ENCODE measurements at regions not wholly inside any gene's neighbourhood (a gene's known extent, or its start where the extent isn't known, plus 50 kb on each side); places are given as distances from the start of the nearest gene placed in this dataset.
"Not testable (repeated sequence)": the region's sequence is repeated elsewhere in the genome, so short reads cannot be mapped to it uniquely, and the experiment has no call there.

- DNase-seq (ENCODE audit: low read depth) = peak; percentile 36
Observed at GRCh38 chr13:65597839-65598818, 1632.0 kb downstream of the PCDH9 start.

GRCh38 chr13:65595916-65596315 lies 1634.2 kb downstream of the PCDH9 start:
- no peak for DNase-seq (ENCODE audit: low read depth)

GRCh38 chr13:65594298-65594781 lies 1635.8 kb downstream of the PCDH9 start:
- DNase-seq (ENCODE audit: low read depth) = peak; percentile 29

GRCh38 chr13:65593298-65593874 lies 1636.8 kb downstream of the PCDH9 start:
- DNase-seq (ENCODE audit: low read depth) = no peak

DNA sequence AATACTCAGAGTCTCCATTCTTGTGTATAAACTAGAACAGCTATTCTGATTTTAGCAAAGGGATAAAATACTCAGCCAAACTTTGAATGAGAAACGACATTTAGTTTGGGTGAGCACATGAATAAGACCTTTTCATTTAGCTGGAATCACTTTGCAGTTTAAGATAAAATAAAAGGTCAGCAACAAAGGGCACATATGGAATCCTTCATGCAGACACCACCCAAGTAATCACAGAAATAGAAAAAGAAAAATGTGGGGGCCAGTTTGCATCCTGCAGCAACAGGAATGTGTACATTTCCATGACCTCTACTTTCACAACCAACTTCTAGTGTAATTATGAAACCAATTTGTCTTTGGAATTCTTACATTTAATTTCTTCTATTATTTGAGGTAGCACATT lies 1637.4 kb downstream of the PCDH9 start:
- no peak for DNase-seq (ENCODE audit: low read depth)

GRCh38 chr13:65585346-65585745 lies 1644.8 kb downstream of the PCDH9 start:
- no peak for DNase-seq (ENCODE audit: low read depth)

GRCh38 chr13:65584126-65584525 lies 1646.0 kb downstream of the PCDH9 start:
- no peak for DNase-seq (ENCODE audit: low read depth)

- no peak for DNase-seq (ENCODE audit: low read depth)
Observed at GRCh38 chr13:65582160-65582559, 1648.0 kb downstream of the PCDH9 start.

DNA sequence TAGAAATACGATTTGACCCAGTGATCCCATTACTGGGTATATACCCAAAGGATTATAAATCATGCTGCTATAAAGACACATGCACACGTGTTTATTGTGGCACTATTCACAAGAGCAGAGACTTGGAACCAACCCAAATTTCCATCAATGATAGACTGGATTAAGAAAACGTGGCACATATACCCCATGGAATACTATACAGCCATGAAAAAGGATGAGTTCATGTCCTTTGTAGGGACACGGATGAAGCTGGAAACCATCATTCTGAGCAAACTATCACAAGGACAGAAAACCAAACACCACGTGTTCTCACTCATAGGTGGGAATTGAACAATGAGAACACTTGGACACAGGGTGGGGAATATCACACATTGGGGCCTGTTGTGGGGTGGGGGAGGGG lies 1665.6 kb downstream of the PCDH9 start:
- DNase-seq (ENCODE audit: low read depth) = not testable (repeated sequence)

DNA sequence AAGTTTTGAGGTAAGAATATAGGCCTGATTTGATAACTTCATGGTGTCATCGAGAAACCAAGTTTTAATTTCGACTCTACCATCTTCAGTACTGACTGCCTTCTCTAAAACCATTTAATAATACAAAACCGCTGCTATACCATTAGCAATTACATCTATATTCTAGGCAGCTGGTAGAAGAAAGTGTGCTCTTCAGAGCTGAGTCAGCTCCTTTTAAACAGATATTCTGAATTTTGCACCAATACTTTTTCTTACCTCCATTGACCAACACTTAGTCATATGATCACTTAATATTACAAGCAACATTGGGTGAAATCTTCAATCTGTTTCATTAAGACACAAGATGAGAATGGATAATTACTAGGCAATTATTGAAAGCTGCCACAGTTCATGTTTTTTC lies 1667.8 kb downstream of the PCDH9 start:
- no peak for DNase-seq (ENCODE audit: low read depth)

DNA sequence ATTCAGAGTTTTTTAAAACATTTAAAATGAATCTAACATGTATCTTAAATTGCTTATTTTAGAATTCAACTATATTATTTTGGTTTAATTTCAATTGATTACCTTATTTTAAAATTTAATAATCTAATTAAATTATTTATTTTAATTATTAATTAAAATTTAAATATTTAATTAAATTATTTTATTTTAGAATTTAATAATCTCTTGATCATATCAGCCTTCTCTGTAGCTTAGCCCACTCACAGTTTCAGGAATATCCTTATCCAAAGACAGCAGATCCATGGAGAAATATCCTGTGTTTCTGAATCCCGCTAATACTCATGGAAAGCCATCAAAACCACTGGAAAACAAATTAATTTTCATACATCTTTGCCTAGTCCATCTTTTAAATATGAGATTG lies 1669.2 kb downstream of the PCDH9 start:
- DNase-seq (ENCODE audit: low read depth) = no peak

- DNase-seq (ENCODE audit: low read depth) = no peak
Observed at GRCh38 chr13:65555962-65556361, 1674.2 kb downstream of the PCDH9 start.

DNA sequence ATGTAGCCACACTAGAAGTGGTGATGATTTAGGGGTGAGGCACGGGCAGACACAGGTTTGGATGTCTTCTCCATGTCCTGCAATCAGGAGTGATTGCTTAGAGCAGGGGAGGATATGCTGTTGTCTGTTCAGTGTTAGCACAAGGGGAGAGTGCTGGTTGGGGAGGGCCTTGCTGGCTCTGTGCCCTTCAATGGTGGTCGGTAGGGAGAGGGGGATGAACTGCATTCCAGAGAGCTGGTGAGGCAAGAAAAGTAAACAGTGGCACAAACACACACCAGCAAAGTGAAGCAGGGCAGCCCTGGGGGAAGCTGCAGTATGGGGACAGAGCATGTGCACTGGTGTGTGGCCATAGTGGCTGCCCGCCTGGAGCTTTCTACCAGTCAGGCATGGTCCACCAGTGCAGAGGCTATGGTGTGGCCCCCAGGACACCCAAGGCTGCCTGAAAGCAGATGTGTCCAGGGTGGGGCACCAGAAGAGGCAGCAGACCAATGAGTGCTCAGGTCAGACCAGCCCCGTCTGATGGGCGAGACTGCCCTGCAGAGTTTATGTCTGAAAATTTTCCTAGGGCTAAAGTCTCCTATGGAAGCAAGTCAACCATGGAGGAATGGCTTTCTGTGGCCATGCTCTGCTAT lies 1676.9 kb downstream of the PCDH9 start:
- DNase-seq (ENCODE audit: low read depth) = no peak

DNA sequence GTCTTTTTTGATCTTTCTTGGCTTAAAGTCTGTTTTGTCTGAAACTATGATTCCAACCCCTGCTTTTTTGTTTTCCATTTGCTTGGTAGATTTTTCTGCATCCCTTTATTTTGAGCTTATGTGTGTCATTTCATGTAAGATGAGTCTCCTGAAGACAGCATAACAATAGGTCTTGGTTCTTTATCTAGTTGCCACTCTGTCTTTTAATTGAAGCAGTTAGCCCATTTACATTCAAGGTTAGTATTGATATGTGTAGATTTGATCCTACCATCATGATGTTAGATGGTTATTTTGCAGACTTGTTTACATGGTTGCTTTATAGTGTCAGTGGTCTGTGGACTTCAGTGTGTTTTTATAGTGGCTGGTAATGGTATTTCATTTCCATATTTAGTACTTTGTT lies 1678.9 kb downstream of the PCDH9 start:
- DNase-seq (ENCODE audit: low read depth) = no peak

- peak; percentile 14 for DNase-seq (ENCODE audit: low read depth)
Observed at GRCh38 chr13:65540175-65540574, 1690.0 kb downstream of the PCDH9 start.

DNA sequence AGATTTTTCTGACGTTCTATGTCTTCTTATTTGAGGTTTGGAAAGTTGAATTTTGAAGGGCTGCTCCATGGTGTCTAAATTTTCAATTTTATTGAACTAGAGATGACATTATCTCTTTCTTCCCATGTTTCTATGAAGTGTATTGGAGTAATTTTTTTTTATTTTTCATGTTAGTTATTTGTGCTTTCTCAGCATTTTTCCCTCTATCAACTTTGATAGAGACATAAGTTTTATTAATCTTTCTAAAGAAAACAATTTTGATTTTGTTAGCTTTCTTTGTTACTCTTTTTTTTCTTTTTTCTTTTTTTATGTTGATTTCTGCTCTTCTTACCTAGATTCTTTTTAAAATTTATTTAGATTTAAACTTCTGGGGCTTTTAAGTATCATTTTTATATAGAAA lies 1694.8 kb downstream of the PCDH9 start:
- no peak for DNase-seq (ENCODE audit: low read depth)

GRCh38 chr13:65532231-65532630 lies 1697.9 kb downstream of the PCDH9 start:
- DNase-seq (ENCODE audit: low read depth) = no peak

DNA sequence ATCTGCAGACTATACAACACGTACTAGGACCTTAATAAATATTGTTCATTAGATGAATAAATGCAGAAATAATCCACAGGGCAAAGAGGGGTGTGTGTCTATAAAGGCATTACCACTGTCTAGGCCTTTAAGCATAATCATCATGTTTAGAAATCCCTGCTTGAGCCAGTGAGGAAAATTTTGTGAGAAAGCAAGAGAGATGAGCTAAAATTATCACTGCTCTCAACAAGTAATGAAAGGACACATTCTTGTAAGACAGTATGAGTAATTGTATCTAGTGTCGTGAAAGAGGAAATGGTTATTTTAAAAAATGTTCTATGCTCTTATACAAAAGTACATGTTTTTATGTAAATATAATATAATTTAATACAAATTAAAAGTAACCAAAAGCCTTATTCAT lies 1699.4 kb downstream of the PCDH9 start:
- DNase-seq (ENCODE audit: low read depth) = no peak

DNA sequence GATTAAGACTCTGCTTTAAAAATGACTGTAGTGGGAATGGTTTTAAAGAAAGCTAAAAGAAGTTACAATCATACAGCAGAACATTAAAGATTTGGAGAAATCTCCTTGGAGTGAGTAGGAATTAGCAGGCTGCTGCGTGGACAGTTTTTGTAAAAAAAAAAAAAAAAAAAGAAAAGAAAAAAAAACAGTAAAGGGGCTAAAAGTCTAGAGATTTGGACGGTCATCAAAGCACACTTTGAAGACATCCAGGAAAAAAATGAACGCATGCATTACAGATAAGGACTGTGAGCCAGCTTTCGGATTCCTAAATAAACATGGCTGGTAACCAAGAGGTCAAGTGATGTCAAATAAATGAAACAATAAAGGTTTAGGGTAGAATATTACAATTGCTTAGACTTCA lies 1700.6 kb downstream of the PCDH9 start:
- DNase-seq (ENCODE audit: low read depth) = no peak

GRCh38 chr13:65508745-65509144 lies 1721.4 kb downstream of the PCDH9 start:
- DNase-seq (ENCODE audit: low read depth) = no peak

DNA sequence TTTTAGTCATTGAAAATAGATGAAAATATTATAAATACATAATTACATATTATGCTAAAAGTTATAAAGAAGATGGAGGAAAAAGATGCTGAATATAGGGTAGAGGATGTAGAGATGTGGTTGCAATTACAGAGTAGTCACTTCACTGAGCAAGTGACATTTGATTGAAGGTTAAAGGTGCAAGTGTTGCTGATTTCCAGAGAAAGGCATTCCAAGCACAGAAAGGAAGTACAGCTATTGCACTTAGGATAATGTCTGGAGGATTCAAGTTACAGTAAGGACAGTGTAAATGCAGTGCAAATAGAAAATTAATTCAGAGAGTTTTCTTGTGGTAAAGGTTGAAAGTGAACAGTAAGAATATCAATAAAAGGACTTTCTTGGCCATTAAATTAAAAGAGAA lies 1721.8 kb downstream of the PCDH9 start:
- no peak for DNase-seq (ENCODE audit: low read depth)

DNA sequence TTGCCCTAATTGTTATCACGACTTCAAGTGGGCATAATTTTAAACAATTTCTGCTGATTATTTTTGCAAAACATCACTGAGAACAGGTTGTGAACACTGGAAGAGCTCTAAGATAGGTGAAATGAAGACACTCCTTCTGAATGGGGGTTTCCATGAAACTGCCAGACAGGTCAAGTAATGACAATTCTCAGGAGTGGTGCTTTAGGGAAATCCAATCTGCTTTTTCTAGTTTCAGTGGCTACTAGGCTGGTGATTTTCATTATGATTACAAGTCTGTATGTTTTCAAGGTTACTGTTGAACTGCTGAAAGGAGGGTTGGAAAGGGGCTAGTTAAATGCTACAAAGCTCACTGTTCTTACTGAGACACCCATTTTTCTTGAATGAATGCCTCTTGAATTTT lies 1724.2 kb downstream of the PCDH9 start:
- DNase-seq (ENCODE audit: low read depth) = no peak

GRCh38 chr13:65504213-65504612 lies 1725.9 kb downstream of the PCDH9 start:
- DNase-seq (ENCODE audit: low read depth) = no peak
